GM21529 (cell line): ENCODE measurements at regions not wholly inside any gene's neighbourhood (a gene's known extent, or its start where the extent isn't known, plus 50 kb on each side); places are given as distances from the start of the nearest gene placed in this dataset.
A peak's percentile ranks its signal among the peaks of the same experiment; 100 is the strongest.
"Not testable (repeated sequence)": the region's sequence is repeated elsewhere in the genome, so short reads cannot be mapped to it uniquely, and the experiment has no call there.

ENCODE experiments used
- ATAC-seq: cut with Tn5 transposase; IDR thresholded peaks from one replicate; pipeline ENCODE4 v1.9.1; 2021; ENCODE audit not compliant: unreplicated experiment

DNA sequence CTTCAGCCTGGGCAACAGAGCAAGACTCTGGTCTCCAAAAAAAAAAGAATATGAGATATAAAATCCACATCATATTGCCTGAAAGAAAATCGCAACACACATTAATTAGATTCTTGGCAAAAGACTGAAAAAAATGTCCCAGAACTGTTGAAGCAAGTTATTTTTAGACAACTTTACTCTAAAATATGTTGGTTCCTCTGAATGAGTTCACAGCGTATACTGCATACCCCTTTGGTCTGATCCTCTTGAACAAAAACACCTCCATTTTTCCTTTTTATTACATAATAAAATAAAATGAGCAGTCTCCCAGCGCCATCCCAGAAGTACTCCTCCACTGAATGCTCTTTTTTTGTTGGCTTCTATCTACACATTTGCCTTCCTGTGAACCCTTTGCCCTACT is 126.0 kb upstream of the TMEM170B start:
- ATAC-seq = no peak

DNA sequence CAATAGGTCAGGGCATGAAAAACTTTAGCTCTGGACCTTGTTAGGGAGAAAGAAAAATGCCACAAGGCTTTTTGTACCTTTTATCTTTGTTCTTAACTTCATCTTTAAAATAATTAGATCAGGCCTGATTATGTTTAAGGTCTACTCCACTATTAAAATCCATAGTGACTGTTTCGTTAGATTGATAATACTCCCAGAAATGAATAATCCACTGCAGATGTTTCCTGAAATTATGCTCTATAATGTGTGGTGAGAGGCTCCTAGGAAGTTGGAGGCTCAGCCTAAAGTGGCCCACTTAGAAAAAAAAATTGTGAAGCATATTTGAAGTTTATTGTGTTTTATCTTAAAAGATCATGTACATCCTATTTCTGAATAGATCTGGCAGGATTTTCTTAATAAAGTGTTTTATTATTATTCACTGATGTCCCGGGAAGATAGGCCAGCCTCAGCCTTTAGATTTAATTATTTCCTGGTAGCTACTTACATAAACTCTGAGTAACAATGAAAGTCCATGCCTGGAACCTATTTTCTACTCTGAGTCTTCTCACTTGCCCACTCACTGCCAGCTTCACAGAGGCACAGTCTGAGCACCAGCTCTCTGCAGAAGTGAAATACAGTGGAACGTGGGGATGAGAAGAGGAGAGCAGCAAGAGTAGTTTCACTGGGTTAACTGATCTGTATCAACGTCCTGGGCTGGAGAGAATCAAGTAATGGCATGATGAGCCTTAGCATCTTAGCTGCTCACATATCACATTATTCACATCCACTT is 126.8 kb upstream of the TMEM170B start:
- no peak for ATAC-seq

DNA sequence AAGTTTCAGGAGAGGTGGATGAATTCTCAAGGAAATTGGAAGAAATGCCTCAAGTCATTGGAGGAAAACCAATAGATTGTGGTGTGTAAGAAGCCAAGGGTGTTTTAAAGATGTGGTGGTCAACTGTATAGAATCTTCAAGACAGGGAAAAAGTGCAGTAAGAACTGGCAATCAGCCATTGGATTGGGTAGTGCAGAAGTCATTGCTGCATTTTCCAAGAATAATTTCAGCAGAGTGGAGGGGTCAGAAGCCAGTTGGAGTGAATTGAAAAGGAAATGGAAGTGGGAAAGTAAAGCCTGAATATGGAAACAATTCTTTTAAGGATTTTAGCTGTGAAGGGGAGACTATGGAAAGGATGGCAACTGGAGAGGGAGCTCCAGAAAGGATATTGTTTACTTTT is 128.2 kb upstream of the TMEM170B start:
- ATAC-seq = no peak

DNA sequence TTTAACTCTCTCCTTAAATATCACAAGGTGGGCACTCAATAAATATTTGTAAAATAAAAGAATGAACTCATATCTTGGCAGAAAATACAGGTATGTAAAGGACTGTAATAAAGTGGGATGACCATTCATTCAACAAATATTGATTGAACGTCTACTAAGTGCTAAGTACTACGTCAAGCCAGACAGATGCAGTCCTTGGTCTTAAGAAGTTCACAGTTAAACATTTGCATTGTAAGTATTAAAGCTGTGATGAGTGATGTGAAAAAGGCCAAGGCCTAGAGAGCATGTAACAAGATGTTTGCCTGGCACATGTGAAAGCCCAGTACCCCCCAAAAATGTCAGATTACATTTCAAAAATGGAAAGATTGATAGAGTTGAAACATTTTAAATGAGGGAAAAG is 130.1 kb upstream of the TMEM170B start:
- ATAC-seq = no peak

DNA sequence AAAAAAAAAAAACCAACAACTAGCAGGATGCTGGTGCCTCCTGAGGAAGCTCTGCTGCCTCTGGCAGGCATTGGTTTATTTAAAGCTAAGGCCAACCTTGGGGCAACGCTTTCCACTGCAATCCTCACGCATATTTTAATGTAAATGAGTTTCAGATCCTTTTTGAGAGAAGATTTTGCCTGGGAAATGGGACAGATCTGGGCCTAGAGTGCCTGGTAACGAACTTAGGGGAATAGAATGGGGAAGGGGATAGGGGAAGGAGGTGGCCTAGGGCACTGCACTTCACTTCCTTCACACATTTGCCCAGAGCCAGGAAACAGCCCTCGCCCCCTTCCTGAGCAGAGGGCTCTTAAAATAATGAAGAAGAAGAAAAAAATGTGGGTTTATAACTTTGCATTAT is 132.7 kb upstream of the TMEM170B start:
- no peak for ATAC-seq

DNA sequence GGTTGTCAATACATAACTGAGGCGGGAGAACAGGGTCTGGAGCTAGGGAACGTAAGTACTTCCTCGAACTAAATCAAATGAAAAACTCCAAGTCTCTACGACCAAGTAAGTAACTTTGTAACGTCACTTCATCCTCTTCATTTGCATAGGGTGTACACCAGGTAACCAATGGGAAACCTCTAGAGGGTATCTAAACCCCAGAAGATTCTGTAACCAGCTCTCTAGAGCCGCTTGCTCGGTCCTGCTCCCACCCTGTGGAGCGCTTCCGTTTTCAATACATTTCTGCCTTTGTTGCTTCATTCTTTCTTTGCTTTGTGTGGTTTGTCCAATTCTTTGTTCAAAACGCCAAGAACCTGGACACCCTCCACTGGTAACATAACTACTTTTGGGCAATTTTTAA is 133.5 kb upstream of the TMEM170B start:
- ATAC-seq = peak; percentile 62

DNA sequence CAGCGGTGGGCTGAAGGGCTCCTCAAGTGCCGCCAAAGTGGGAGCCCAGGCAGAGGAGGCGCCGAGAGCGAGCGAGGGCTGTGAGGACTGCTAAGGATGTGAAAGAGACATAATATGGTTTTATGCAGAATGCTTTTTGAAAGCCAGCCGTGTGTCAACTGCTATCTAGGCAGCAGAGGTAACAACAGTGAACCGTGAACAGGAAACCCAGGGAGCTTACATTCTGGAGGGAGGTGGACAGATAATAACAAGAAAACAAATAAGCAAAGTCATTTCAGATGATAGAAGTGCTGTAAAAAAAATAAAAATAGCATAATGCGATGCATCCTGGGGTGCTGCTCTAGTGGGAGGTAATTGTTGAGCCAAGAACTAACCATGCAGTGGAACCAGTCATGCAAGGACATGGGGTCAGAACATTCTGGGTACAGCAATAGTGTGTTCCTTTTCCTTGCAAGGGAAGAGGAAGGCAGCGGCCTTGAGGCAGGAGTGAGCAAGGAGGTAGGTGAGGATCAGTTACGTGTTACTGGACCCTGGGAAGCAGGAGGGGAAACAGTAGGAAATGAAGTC is 134.4 kb upstream of the TMEM170B start:
- ATAC-seq = no peak

DNA sequence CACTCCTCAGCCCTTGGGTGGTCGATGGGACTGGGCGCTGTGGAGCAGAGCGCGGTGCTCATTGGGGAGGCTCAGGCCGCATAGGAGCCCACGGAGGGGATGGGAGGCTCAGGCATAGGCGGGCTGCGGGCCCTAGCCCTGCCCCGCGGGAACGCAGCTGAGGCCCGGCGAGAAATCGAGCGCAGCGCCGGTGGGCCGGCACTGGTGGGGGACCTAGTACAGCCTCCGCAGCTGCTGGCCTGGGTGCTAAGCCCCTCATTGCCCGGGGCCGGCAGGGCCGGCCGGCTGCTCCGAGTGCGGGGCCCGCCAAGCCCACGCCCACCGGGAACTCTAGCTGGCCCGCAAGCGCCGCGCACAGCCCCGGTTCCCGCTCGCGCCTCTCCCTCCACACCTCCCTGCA is 135.0 kb upstream of the TMEM170B start:
- ATAC-seq = not testable (repeated sequence)

DNA sequence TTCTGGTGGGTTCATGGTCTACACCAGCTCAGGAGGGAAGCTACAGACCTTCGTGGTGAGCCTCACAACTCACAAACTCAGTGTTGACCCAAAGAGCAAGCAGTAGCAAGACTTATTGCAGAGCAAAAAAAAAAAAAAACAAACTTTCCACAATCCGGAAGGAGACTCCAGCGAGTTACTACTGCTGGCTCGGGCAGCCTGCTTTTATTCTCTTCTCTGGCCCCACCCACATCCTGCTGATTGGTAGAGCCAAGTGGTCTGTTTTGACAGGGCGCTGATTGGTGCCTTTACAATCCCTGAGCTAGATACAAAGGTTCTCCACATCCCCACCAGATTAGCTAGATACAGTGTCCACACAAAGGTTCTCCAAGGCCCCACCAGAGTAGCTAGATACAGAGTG is 135.6 kb upstream of the TMEM170B start:
- ATAC-seq = not testable (repeated sequence)

DNA sequence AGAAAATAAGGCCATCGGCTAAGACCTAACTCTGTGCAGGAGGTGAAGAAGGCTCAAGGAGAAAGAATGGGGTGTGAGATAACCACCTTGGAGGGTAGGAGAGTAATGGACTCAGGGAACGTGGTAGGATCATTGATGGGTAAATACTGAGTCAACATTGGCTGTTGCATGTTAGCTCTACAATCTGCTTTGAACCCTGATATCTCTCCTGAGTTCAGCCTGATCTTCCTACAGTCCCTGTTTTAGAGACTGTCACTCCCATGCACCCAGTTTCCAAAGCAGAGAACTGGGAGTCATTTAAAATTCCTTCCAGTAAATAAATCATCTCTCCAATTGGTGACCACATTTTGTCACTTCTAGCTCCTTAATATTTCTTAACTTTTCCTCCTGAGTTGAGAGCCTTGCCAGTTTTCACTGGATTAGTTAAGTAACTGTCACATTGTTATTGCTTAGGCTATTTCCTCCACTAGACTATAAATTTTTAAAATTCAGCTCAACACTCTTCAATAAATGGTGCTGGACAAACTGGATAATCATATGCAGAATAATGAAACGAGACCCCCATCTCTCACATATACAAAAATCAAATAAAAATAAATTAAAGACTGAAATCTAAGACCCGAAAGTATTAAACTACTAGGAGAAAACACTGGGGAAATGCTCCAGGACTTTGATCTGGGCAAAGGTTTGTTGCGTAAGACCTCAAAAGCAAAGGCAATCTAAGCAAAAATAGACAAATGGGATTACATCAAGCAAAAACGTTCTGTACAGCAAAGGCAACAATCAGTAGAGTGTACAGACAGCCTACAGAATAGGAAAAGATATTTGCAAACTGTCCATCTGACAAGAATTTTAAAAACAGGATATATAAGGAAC is 138.9 kb upstream of the TMEM170B start:
- no peak for ATAC-seq

DNA sequence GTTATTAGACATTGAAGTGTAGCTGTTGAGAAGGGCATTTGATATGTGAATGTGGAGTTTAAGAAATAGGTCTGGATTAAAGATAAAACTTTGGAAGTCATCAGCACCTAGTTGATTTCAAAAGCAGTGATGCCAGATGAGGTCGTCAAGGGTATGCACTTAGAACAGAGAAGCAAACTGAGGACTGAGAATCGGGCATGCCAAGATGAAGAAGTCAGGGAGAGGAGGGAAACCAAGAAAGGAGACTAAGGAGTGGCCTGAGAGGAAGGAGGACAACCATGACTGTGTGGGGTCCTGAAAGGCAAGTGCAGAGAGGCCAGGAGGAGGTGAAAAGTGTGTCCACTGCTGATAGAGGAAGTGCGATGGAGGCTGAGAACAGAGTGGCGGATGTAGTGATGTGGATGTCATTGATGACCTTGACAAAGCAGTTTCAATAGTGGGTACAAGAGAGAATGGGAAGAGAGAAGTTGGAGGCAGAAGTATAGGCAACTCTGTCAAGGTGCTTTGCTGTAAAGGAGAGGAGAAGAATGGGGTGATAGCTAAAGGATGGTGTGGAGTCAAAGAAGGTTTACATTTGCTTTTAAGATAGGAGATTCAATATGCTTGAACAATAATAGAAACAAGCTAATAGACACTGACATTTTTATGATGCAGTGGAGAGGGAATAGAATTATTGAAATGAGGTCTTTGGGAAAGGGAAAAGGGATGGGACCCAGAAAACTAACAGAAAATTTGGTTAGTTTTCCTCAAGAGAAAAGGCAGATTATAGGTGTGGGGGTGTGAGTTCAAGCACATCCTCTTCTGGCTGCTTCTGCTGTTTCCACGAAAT is 139.7 kb upstream of the TMEM170B start:
- ATAC-seq = no peak

DNA sequence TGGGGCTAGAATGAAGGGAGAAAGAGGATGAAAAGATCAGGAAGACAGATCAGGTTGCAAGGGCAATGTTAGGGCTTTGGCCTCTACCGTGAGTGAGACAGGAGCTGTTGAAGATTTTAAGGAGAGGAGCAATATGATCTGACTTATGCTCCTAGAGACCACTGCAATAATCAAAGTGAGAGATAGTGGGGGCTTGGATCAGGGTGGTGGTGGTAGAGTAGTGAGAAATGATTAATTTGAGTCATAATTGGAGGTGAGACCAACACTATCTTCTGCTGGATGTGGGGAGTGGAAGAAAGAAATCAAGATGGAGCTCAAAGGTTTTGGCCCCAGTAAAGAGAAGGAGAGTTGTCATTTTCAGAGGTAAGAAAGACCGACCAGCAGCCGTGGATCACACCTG is 140.7 kb upstream of the TMEM170B start:
- ATAC-seq = no peak

DNA sequence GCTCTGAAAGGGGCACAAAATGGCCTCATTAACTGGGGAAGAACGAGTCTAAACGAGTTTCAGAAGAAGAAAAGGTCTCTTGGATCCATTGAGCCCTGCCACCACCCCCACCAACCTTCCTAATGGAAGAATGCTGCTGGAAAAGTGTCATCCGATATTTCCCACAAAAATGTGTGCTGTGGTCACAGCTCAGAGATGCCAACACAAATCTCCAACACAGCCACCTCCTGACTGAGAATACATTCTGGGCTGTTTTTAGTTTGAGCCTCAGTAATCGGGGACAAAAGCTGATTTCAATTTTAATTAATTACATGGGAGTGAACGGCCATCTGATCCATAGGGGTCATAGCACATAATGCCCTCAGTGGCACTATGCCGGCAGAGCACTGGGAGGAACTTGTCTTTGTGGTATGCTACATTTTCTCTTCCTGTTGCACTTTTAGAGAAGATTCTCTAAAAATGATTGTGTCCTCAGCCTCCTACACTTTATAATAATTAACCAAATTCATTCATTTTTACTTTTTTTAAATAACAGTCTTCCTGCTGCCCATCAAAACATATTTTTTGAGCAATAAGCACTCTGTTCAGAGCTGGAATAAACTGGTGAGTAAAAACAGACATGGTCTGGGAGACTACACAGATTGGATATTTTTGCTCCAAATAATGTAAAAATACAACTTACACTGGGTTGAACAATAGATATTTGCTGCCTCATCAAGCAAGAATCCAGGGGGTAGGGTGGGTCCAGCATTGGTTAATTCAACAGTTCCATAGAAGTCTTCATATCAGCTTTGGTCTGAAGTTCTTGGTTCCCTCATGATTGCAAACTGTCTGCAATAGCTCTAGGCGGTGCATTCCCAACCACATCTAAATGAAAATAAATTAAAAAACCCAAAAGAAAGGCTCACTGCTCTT is 143.6 kb upstream of the TMEM170B start:
- ATAC-seq = no peak

DNA sequence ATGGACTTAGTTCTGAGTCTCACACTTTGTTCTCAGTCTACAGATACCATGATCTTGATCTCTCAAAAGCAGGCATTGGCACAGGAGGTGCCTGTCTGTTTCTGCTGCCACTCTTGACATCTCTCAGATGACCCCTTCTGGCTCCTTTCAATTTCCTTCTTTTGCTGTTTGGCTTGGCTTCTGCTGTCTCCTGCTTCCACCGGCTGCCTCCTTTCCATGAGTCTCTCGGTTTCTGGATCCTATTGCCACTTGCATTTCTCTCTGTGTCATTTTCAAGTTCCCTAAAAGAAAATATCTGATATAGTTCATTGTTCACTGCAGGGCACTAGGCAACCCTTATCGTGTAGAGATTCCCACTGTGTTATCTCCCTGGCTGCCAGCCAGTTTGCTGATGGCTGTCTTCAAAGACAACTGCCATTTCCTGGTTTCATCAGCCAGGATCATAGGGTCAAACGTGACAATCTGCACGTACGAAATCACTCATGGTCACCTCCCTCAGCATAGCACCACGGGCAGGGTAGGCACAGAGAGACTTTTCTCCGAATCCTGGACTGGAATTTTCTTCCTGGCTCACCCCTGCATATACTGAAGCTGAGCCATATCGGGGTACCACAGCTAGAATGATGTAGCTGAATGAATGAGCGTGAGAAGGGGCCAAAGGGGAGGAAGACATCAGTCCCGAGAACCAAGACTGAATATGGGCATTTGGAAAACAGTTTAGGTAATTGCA is 144.6 kb upstream of the TMEM170B start:
- no peak for ATAC-seq

DNA sequence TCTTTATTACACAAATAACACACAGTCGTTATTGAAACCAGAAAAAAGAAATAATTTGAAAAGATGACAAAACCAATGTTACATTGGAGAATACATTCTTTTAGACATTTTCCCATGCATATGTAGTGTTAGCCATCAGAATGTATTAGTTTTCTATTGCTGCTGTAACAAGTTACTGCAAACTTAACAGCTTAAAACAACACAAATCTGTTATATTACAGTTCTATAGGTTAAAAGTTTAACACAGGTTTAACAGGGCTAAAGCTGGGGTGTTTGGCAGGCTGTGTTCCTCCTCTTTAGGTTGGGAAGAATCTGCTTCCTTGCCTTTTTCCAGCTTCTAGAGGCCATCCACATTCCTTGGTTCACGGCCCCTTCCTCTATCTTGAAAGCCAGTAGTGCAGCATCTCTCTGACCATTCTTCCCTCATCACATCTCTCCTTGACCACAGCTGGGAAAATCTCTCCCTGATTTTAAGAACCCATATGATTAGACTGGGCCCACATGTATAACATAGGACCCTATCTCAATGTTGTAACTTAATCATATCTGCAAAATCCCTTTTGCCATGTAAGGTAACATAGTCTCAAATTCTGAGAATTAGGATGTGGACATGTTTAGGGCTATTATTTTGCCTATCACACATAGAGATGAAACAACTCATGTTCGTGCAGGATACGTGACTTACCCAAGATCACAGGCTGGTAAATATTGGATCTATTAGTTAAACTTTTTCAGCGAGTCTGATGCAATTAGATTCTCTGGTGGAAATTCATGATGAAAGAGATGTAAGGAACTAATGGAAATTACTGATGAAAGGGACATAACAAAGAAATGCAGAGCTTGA is 145.4 kb upstream of the TMEM170B start:
- no peak for ATAC-seq

DNA sequence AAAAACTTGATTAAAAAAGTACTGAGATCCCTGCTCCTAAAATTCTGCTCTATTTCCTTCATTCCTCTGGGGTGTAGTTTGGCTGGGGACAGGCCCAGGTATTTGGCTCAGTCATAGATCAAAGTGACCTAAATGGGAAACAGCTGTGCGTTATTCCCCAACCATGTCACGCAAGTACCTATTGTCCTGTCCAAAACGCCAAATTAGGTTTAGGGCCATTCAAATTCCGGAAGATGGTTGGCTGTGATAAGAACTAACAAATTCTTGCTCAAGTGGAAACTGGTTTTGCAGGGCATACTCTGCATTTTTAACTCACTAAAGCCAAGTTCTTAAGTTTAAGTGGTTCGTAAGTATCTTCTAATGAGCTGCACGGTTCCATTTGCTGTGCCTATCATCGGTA is 147.6 kb upstream of the TMEM170B start:
- ATAC-seq = no peak

DNA sequence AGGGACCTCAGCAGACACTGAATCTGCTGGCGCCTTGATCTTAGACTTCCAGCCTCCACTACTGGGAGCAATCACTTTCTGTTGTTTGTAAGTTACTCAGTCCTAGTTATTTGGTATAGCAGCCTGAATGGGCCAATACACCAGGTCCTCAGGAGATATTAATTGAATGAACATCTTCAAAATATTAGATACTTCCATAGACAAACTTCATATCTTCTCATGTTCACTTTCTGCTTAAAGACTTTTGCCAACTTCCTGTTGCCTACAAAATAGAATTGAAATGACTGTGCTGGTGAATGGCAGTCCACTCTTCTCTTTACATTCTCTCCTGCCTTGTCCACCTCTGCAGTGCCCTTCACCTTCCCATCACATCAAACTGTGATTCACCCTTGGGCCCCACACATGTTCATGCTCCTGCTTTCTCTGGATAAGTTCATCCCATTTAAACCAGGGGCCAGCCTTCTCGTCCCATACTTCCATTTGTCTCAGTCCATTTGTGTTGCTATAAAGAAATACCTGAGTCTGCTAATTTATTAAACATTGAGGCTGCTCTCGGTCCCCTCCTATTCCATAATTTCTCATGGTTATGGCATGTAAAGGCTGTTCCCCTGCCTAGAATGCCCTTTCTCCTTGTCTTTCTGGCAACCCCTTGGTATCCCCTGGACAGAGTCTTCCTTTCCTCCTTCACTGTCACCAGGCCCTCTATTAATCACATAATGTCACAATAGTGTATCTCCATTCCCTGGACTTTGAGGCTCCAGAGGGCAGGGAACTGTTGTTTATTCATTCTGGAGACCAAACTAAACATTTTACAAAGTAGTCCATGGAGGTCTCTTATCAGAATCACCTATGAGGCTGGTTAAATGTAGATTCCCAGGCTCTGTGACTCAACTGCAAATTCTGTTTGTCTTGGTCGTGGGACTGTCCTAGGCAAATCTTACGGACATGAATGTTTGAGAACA is 148.3 kb upstream of the TMEM170B start:
- ATAC-seq = no peak
